ENCODE measurements at regions not wholly inside any gene's neighbourhood (a gene's known extent, or its start where the extent isn't known, plus 50 kb on each side); places are given as distances from the start of the nearest gene placed in this dataset.
"Not testable (repeated sequence)": the region's sequence is repeated elsewhere in the genome, so short reads cannot be mapped to it uniquely, and the experiment has no call there.

GRCh38 chr7:23938937-23939552, 229.0 kb downstream of the STK31 start:
- DNase-seq = peak; percentile 70

DNA sequence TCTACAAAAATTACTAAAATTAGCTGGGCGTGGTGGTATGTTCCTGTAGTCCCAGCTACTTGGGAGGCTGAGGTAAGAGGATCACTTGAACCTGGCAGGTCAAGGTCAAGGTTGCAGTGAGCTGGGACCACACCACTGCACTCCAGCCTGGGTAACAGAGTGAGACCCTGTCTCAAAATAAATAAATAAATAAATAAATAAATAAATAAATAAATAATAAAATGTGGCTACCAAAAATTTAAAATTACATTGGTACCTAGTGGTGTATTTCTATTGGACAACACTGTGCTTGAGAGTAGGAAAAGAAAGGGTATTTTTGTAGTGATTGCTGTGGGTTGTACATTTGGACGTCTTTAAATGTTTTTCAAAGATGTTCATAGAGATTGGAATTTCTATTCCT, 229.7 kb downstream of the STK31 start:
- not testable (repeated sequence) for DNase-seq

- DNase-seq = peak; percentile 52
Measured at GRCh38 chr7:23941551-23941950, 231.5 kb downstream of the STK31 start.

DNA sequence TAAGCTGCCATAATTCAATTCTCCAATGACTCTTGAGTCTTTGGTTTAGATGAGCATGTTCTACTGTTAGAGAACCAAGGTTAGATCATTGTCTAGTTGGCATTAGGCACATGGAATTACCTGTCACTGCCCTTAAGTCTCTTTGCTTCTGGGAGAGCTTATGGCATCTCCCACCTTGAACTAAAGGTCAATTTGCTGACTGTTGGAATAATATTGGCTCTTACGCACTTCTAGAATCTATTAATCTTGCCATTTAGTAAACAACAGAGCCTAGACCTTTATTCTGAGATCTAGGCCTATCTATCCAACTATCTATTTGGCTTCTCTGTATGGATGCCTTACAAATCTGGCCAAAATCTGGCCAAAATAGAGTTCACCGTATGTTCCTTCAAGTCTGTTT, 232.0 kb downstream of the STK31 start:
- DNase-seq = no peak

- DNase-seq = no peak
Measured at GRCh38 chr7:23944131-23944530, 234.1 kb downstream of the STK31 start.

- no peak for DNase-seq
Measured at GRCh38 chr7:23945472-23945871, 235.5 kb downstream of the STK31 start.

- peak; percentile 49 for DNase-seq
Measured at GRCh38 chr7:23955145-23955544, 245.1 kb downstream of the STK31 start.

DNA sequence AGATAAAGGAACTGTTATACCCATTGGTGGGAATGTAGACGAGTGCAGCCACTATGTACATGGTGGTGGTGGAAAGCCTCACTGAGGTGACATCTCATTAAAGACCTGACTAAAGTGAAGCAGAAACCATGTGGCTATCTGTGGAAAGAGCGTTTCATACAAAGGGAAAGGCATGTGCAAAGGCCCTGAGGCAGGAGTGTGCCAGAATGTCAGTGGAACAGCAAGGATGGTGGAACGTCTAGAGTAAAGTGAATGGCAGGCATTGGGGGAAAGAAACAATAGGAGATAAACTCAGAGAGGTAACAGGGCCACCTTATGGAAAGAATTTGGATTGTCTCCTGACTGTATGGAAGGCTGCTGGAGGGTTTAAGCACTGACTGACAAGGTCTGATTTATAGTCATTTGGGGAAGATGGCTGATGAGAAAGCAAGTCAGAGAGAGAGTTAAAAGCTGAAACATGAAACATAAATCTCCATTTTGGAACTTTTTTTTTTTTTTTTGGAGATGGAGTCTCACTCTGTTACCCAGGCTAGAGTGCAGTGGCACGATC, 245.7 kb downstream of the STK31 start:
- DNase-seq = peak; percentile 10

GRCh38 chr7:23956772-23957576, 247.0 kb downstream of the STK31 start:
- DNase-seq = no peak

DNA sequence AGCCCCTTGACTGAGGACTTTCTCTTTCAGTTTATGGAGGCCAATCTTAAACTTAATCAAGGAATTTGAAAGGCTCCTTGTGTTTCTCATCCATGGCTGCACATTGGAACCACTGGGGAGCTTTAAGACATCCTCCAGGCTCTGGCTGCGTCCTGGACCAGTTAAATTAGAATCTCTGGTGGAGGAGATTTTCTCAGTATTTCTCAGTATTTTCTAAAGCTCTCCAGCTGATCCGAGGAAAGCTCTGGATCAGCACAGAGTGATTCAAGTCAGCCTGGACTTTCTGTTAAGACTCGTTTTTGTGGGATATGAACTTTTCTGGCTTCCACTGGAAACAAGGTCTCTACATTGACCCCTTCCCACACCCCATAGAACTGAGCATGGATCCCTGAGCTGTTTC, 249.8 kb downstream of the STK31 start:
- no peak for DNase-seq

- no peak for DNase-seq
Measured at GRCh38 chr7:23960361-23960760, 250.3 kb downstream of the STK31 start.

DNA sequence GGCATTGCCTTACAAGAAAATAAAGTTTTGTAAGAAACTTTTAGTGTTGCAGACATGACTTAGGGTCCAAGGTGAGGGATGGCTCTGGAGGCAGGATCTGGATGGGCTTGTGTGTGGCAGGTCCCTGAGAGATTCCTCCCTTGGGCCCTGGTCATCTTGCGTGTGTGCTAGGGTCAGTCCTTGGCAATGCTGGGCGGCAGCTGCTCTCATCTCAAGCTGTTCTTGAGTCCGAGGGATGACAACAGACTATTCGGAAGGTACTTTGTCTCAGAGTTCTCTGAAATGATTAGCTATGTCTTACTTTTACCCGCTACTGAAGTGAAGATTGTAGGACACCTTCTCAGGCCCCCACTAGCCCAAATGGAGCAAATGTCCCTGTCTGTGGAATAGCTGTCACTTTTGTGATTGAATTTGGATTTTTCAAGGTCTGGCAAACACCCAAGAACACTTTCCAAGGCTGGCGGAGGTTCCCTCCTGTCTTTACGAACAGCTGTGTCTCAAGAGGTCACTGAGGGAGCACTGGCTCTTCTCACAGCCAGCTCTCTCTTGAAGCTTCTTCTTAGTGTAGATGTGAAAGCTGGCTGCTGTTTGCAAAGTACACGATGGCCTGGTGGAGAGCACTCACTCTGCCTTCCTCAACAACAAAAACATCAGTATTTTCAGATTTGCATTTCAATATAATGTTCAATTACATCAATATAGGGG, 253.6 kb downstream of the STK31 start:
- no peak for DNase-seq

DNA sequence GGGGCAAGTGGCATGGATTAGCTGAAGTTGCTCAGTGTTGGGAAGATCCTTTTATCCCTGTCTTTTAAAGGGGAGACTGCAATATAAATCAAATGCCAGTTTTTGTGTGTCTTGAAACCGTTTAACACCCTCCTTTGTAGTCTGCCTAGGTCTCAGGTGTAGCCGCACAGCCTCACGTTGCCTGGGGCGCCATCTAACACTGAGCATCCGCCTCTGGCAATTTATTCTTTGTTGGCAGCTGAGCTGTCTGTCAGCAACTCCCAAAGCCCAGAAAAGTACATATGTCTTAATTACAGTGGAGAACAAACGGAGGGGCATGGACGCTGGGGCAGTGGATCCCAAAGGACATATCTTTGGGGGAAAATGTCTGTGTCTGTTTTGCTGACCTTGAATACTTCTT, 254.7 kb downstream of the STK31 start:
- no peak for DNase-seq

DNA sequence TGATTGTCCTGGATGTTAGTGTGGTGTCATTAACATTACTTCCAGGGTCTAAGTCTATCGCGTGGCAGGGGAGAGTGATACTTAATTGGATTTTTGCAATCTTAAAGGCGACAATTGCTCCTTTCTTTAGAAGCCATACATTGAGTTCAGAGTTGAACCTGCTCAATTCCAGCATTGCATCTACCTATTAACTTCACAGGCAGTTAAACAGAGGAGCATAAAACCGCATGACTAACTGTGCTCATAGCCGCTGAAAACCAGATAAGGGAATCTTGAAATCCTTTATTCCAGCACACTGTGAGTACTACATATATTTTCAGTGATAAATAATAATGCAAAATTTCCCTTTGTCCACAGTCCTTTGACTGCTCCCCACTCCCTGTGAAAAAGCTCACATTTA, 255.3 kb downstream of the STK31 start:
- peak; percentile 40 for DNase-seq

GRCh38 chr7:23966941-23967340, 256.9 kb downstream of the STK31 start:
- DNase-seq = no peak

DNA sequence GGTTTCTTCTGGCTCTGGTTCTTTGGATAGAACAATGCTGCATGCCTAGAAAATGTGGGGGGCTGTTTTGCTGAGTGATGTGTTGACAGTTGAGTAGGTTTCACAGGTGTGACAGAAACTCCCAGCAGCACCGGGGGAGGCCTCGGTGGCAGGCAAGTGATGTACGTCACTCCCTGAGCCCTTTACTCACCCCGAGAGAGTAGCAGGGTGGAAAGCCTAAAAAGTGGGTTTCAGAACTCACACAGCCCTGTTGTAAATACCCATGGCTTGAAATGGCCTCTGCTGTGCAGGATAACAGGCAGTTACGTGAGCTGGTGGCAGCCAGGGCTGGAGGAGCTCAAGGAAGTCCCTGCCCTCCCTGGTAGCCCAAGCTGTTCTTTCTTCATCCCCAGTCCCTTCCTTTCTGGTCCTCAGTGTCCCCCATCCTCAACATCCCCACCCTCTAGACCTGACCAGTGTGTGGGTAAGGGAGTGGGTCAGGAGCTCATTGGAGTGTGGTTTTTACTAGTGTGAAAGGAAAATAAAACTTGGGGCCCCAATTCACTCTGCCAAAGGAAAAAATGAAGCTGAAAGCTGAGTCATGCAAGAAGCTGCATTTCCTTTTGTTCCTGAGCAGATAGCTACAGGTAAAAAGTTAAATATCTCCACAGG, 258.1 kb downstream of the STK31 start:
- DNase-seq = peak; percentile 38

- DNase-seq = peak; percentile 50
Measured at GRCh38 chr7:23968791-23969190, 258.8 kb downstream of the STK31 start.

DNA sequence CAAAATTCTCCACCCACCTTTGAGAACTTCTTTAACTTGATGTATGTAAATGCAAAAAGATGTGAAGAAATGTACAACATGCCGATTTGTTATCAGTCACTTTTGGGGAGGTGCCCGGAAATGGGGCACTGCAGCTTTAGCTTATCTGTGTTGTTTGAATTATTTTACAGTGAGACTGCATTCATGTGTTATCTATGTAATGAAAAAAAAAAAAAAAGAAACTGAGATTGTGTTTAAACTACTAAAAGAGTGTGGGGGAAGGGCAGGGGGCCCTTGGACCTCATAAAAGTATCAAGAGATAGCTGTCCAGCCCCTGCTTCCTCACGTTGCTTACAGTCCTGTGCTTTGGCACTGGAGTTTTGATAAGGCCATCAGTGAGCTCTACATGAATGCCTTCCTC, 259.4 kb downstream of the STK31 start:
- peak; percentile 89 for DNase-seq

- peak; percentile 48 for DNase-seq
Measured at GRCh38 chr7:23970193-23970592, 260.2 kb downstream of the STK31 start.

DNA sequence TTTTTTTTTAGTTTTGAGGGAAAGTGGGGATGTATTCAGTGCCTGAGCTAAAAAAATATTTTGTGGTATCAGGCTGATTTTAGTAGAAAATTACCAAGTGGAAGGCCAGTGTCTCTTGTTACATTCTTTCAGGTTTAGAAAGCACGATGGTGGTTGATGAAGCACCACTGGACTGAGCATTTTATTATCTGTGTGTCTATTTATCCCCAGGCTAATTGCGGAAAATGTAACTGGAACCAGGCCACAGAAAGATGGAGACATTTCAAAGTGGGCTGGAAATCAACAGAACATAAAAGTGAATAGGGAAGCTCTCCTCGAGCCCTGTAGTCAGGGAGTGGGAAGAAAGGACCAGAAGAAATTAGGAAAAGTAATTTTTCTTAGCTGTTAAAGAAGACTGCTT, 261.0 kb downstream of the STK31 start:
- DNase-seq = peak; percentile 43

DNA sequence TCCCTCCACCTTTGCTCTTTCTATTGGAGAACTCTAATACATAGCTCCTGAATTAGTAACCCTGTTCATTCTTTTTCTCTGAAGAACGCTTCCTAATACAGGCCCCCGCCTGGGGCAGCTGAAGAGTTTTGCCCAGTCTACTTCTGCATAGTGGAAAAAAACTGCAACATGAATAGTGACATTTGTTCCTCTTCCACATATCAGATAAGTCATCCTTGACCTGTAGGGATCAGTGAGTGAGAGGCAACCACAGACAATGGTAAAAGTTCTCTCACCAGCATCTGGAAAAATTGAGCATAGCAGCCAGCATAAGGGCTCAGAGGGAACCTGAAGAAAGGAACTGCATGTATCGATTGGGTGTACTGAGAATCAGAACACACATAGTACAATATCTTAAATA, 262.0 kb downstream of the STK31 start:
- DNase-seq = no peak

DNA sequence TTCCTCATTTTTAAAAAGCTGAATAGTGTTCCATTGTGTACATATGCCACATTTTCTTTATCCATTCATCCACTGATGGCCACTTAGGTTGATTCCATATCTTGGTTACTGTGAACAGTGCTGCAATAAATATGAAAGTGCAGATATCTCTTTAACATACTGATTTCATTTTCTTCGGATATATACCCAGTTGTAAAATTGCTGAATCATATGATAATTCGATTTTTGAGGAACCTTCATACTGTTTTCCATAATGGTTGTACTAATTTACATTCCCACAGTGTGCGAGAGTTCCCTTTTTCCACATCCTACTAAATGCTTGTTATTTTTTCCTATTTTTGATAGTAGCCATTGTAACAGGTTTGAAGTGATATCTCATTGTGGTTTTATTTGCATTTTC, 263.2 kb downstream of the STK31 start:
- DNase-seq = no peak

GRCh38 chr7:23980081-23980480, 270.1 kb downstream of the STK31 start:
- DNase-seq = no peak

All from NCI-H226 (cell line).